IMR-90 (cell line): ENCODE measurements at regions not wholly inside any gene's neighbourhood (a gene's known extent, or its start where the extent isn't known, plus 50 kb on each side); places are given as distances from the start of the nearest gene placed in this dataset.

Experiments
- BHLHE40 ChIP-seq: fragments of 150-350 bp; IDR thresholded peaks from 2 replicates; pipeline ENCODE4 v1.6.1; 2016; ENCODE audit warnings: mild to moderate bottlenecking, low read depth, low read length
- CEBPB ChIP-seq: IDR thresholded peaks from 2 replicates; pipeline ENCODE4 v1.6.1; 2012; ENCODE audit warnings: low read depth, low read length, improper control_type of control experiment
- CTCF ChIP-seq: conservative IDR thresholded peaks from 2 replicates; pipeline ENCODE4 v1.5.1; 2012; ENCODE audit warnings: mild to moderate bottlenecking, low read depth, low read length, improper control_type of control experiment
- ELK1 ChIP-seq: fragments of 150-350 bp; IDR thresholded peaks from 2 replicates; pipeline ENCODE4 v1.6.1; 2016; ENCODE audit warnings: low read depth, mild to moderate bottlenecking, low read length, moderate library complexity, borderline replicate concordance
- FOS ChIP-seq: fragments of 150-350 bp; IDR thresholded peaks from 2 replicates; pipeline ENCODE4 v1.6.1; 2016; ENCODE audit warnings: low read depth, low read length
- MAZ ChIP-seq: IDR thresholded peaks from 2 replicates; pipeline ENCODE4 v1.6.1; 2012; ENCODE audit warnings: low read depth, mild to moderate bottlenecking, low read length, improper control_type of control experiment, moderate library complexity, borderline replicate concordance
- NFE2L2 ChIP-seq: fragments of 150-350 bp; IDR thresholded peaks from 2 replicates; pipeline ENCODE4 v1.6.1; 2016; ENCODE audit warnings: low read depth, mild to moderate bottlenecking, low read length
- POLR2A ChIP-seq: IDR thresholded peaks from 2 replicates; pipeline ENCODE4 v1.6.1; 2012; ENCODE audit warnings: mild to moderate bottlenecking, low read depth, low read length
- RAD21 ChIP-seq: IDR thresholded peaks from 2 replicates; pipeline ENCODE4 v1.6.1; 2012; ENCODE audit warnings: low read length, improper control_type of control experiment
- RCOR1 ChIP-seq: IDR thresholded peaks from 2 replicates; pipeline ENCODE4 v1.6.1; 2012; ENCODE audit warnings: mild to moderate bottlenecking, low read length, improper control_type of control experiment; ENCODE audit not compliant: insufficient replicate concordance
- SMC3 ChIP-seq: fragments of 150-350 bp; IDR thresholded peaks from 2 replicates; pipeline ENCODE4 v1.6.1; 2016; ENCODE audit warnings: low read depth, mild to moderate bottlenecking, antibody characterized with exemption, low read length, moderate library complexity
- USF2 ChIP-seq: fragments of 150-350 bp; IDR thresholded peaks from 2 replicates; pipeline ENCODE4 v1.6.1; 2017; ENCODE audit warnings: mild to moderate bottlenecking, antibody characterized with exemption, low read length, low read depth

GRCh38 chr18:30676053-30676480, 366.5 kb downstream of the DSC3 start:
- no peak for TF ChIP-seq FOS
- TF ChIP-seq CTCF = no peak
- TF ChIP-seq ELK1 = no peak
- TF ChIP-seq BHLHE40 = no peak
- TF ChIP-seq SMC3 = no peak
- TF ChIP-seq POLR2A = no peak
- TF ChIP-seq MAZ = no peak
- no peak for TF ChIP-seq RAD21
- no peak for TF ChIP-seq CEBPB
- no peak for TF ChIP-seq NFE2L2
- no peak for TF ChIP-seq RCOR1
- no peak for TF ChIP-seq USF2
